Cerebellar cortex (tissue), 1 donor: ENCODE measurements at regions not wholly inside any gene's neighbourhood (a gene's known extent, or its start where the extent isn't known, plus 50 kb on each side); places are given as distances from the start of the nearest gene placed in this dataset.

Experiments
- DNase-seq: peaks from one replicate; pipeline ENCODE4 v3.0.0-alpha.2; 2015; ENCODE audit warnings: low spot score

- no peak for DNase-seq
Observed at GRCh38 chr6:56345376-56345995, 98.1 kb upstream of the COL21A1 start.

- no peak for DNase-seq
Observed at GRCh38 chr6:56343295-56343694, 95.9 kb upstream of the COL21A1 start.

- DNase-seq = no peak
Observed at GRCh38 chr6:56339524-56339923, 92.1 kb upstream of the COL21A1 start.

GRCh38 chr6:56335726-56336125, 88.3 kb upstream of the COL21A1 start:
- no peak for DNase-seq

- DNase-seq = no peak
Observed at GRCh38 chr6:56334937-56335336, 87.6 kb upstream of the COL21A1 start.

- DNase-seq = no peak
Observed at GRCh38 chr6:56329271-56330050, 82.1 kb upstream of the COL21A1 start.

GRCh38 chr6:56328728-56329090, 81.3 kb upstream of the COL21A1 start:
- no peak for DNase-seq

GRCh38 chr6:56327946-56328727, 80.8 kb upstream of the COL21A1 start:
- no peak for DNase-seq

GRCh38 chr6:56324396-56324795, 77.0 kb upstream of the COL21A1 start:
- DNase-seq = no peak

GRCh38 chr6:56318851-56319250, 71.5 kb upstream of the COL21A1 start:
- no peak for DNase-seq

- peak; percentile 38 for DNase-seq
Observed at GRCh38 chr6:56314683-56315523, 67.5 kb upstream of the COL21A1 start.

GRCh38 chr6:56311533-56312448, 64.4 kb upstream of the COL21A1 start:
- DNase-seq = no peak

GRCh38 chr6:56311061-56311460, 63.7 kb upstream of the COL21A1 start:
- DNase-seq = no peak

GRCh38 chr6:56310241-56310640, 62.9 kb upstream of the COL21A1 start:
- no peak for DNase-seq

- no peak for DNase-seq
Observed at GRCh38 chr6:56299916-56300315, 52.5 kb upstream of the COL21A1 start.

GRCh38 chr6:56297022-56297989, 49.9 kb upstream of the COL21A1 start:
- no peak for DNase-seq
